HG03575 (cell line): ENCODE measurements at regions not wholly inside any gene's neighbourhood (a gene's known extent, or its start where the extent isn't known, plus 50 kb on each side); places are given as distances from the start of the nearest gene placed in this dataset.

ENCODE experiments used
- ATAC-seq: cut with Tn5 transposase; IDR thresholded peaks from one replicate; pipeline ENCODE4 v1.9.1; 2021; ENCODE audit not compliant: unreplicated experiment, insufficient number of reproducible peaks, low FRiP score; ENCODE audit errors: extremely low read depth

- no peak for ATAC-seq
Measured at GRCh38 chr20:22217712-22218352, 366.5 kb downstream of the FOXA2 start.

- ATAC-seq, result no peak
Measured at GRCh38 chr20:22216984-22217383, 367.4 kb downstream of the FOXA2 start.

- ATAC-seq, result no peak
Measured at GRCh38 chr20:22214296-22214695, 370.1 kb downstream of the FOXA2 start.

- no peak for ATAC-seq
Measured at GRCh38 chr20:22213271-22213670, 371.1 kb downstream of the FOXA2 start.

- no peak for ATAC-seq
Measured at GRCh38 chr20:22207280-22207679, 377.1 kb downstream of the FOXA2 start.

GRCh38 chr20:22204801-22205200 lies 379.6 kb downstream of the FOXA2 start:
- no peak for ATAC-seq

GRCh38 chr20:22182148-22182547 lies 402.2 kb downstream of the FOXA2 start:
- no peak for ATAC-seq

- ATAC-seq, result no peak
Measured at GRCh38 chr20:22180244-22180643, 404.1 kb downstream of the FOXA2 start.

GRCh38 chr20:22160101-22160652 lies 424.2 kb downstream of the FOXA2 start:
- no peak for ATAC-seq

- no peak for ATAC-seq
Measured at GRCh38 chr20:22159276-22159675, 425.1 kb downstream of the FOXA2 start.

- ATAC-seq, result no peak
Measured at GRCh38 chr20:22127587-22127986, 422.1 kb downstream of the PAX1 start.

GRCh38 chr20:22106308-22106938 lies 401.0 kb downstream of the PAX1 start:
- no peak for ATAC-seq

GRCh38 chr20:22101606-22102005 lies 396.1 kb downstream of the PAX1 start:
- ATAC-seq, result no peak

GRCh38 chr20:22100686-22101085 lies 395.2 kb downstream of the PAX1 start:
- ATAC-seq, result no peak

GRCh38 chr20:22099348-22099747 lies 393.9 kb downstream of the PAX1 start:
- no peak for ATAC-seq

GRCh38 chr20:22098511-22098910 lies 393.0 kb downstream of the PAX1 start:
- ATAC-seq, result no peak

GRCh38 chr20:22093122-22093521 lies 387.7 kb downstream of the PAX1 start:
- no peak for ATAC-seq

- no peak for ATAC-seq
Measured at GRCh38 chr20:22088882-22089281, 383.4 kb downstream of the PAX1 start.

GRCh38 chr20:22080985-22081384 lies 375.5 kb downstream of the PAX1 start:
- ATAC-seq, result no peak

GRCh38 chr20:22074635-22075034 lies 369.2 kb downstream of the PAX1 start:
- ATAC-seq, result no peak

GRCh38 chr20:22071841-22072240 lies 366.4 kb downstream of the PAX1 start:
- no peak for ATAC-seq
